ENCODE measurements at regions not wholly inside any gene's neighbourhood (a gene's known extent, or its start where the extent isn't known, plus 50 kb on each side); places are given as distances from the start of the nearest gene placed in this dataset.

DNA sequence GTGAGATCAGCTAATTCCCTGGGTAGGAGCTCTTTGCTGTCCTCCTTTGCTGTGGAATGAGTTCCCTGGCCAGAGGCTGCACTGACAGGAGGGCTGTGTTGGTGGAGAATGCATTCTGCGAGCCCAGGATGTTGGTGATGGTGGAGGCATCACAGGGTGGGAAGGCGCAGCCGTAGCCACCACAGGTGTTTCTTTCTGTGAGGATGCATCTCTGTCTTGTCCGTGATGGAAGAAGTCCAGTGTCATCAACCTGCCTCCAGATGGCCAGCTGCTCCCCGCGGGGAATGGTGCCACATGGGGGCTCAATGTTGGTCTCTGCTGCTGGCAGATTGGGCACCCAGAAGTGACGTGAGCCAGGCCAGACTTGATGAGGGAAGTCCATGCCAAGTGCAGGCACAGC is 972.1 kb downstream of the TBC1D22A start:
- no peaks in the 10 kb centered on the region for H4K20me1 ChIP-seq (ENCODE audit: insufficient read depth)
- H3K27me3 ChIP-seq (ENCODE audit: insufficient read depth, low read length): no peaks in the 10 kb centered on the region
- no peak overlapping the region for H3K4me2 ChIP-seq (ENCODE audit: low read length)
- no peaks in the 10 kb centered on the region for H3K79me2 ChIP-seq (ENCODE audit: insufficient read depth, low read length)
- H3K9ac ChIP-seq (ENCODE audit: low read length): no peak overlapping the region
- TF ChIP-seq ELF1 (IDR thresholded peaks at IDR 0.05; ENCODE audit: borderline replicate concordance, low read depth) (no peak), RAD21 (IDR thresholded peaks at IDR 0.05; ENCODE audit: low read depth) (no peak), TCF7L2 (IDR thresholded peaks at IDR 0.05; ENCODE audit: borderline replicate concordance, extremely low read depth, insufficient read depth, insufficient read length) (no peak), JUND (IDR thresholded peaks at IDR 0.05) (no peak)
- TF ChIP-seq, protein P1, sequence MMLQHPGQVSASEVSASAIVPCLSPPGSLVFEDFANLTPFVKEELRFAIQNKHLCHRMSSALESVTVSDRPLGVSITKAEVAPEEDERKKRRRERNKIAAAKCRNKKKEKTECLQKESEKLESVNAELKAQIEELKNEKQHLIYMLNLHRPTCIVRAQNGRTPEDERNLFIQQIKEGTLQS (IDR thresholded peaks at IDR 0.05): no peak
- H3K4me1 ChIP-seq (ENCODE audit: control insufficient read depth in 1 of 2, insufficient read depth in 2 of 2, low read length in 2 of 2): peaks cover 13 to 19% of the 10 kb centered on the region in 2 experiments
- ChIA-PET POLR2A (no interaction called here), RAD21 (ENCODE audit: low non-redundant PET in 1 of 2, low total read pairs in 2 of 2, uncharacterized antibody in 2 of 2, unreplicated experiment in 2 of 2) (no interaction called here), CTCF (no interaction called here)
- H3K27ac ChIP-seq (ENCODE audit: low read depth, low read length): no peak overlapping the region
- peaks cover 2 to 4% of the 10 kb centered on the region in 2 experiments; a peak in 1 of 4 replicates for H3K9me3 ChIP-seq (ENCODE audit: control insufficient read depth in 1 of 2, insufficient read depth in 1 of 2, low read depth in 1 of 2, low read length in 2 of 2)
- no peak overlapping the region for H2AFZ ChIP-seq (ENCODE audit: low read depth, low read length, poor library complexity, severe bottlenecking)
- H3K4me3 ChIP-seq (replicated peaks in 1 of 2; ENCODE audit: low read depth in 1 of 2, low read length in 2 of 2): no peak overlapping the region
- no TSS peak for BruUV-seq (replicated peaks)
- H3K9me2 ChIP-seq (ENCODE audit: insufficient read depth): no peaks in the 10 kb centered on the region
- no peaks in the 10 kb centered on the region; a peak in 2 of 4 replicates for H3K36me3 ChIP-seq (ENCODE audit: control insufficient read depth in 1 of 2, insufficient read depth in 2 of 2, low read length in 2 of 2)
- DNase-seq (ENCODE audit: low read depth, low spot score): no peak
- ATAC-seq: no peak
- intact Hi-C loops (cut with micrococcal nuclease): no loop called here

DNA sequence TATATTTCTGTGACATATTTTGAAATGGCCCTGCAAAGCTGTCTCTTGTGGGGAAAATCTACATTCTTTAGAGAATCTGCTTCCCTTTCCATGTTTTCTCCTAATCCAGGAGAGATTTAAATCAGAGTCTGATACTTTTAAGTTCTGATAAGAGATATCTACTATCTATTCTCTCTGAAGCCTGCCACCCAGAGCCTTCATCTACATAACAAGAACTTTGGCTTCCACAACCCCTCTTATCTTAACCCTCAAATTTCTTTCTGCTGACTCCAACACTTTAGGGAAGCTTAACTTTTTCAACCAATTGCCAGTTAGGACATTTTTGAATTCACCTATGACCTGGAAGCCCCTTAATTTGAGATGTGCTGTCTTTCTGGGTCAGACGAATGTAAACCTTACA is 965.2 kb downstream of the TBC1D22A start:
- intact Hi-C loops (cut with micrococcal nuclease): no loop called here
- no peak overlapping the region for H3K27ac ChIP-seq (ENCODE audit: low read depth, low read length)
- ChIA-PET CTCF (no interaction called here), RAD21 (ENCODE audit: low non-redundant PET in 1 of 2, low total read pairs in 2 of 2, uncharacterized antibody in 2 of 2, unreplicated experiment in 2 of 2) (no interaction called here), POLR2A (no interaction called here)
- no peak overlapping the region for H2AFZ ChIP-seq (ENCODE audit: low read depth, low read length, poor library complexity, severe bottlenecking)
- no peaks in the 10 kb centered on the region for H3K9me2 ChIP-seq (ENCODE audit: insufficient read depth)
- ATAC-seq (no peak), DNase-seq (ENCODE audit: low read depth, low spot score) (no peak)
- H3K4me2 ChIP-seq (ENCODE audit: low read length): no peak overlapping the region
- TF ChIP-seq ZFX (IDR thresholded peaks at IDR 0.05): no peak
- no peak for TF ChIP-seq CEBPB (IDR thresholded peaks at IDR 0.05; ENCODE audit: low read depth)
- TF ChIP-seq CBX3 (IDR thresholded peaks at IDR 0.05; ENCODE audit: low read depth): no peak
- TF ChIP-seq, protein P2, sequence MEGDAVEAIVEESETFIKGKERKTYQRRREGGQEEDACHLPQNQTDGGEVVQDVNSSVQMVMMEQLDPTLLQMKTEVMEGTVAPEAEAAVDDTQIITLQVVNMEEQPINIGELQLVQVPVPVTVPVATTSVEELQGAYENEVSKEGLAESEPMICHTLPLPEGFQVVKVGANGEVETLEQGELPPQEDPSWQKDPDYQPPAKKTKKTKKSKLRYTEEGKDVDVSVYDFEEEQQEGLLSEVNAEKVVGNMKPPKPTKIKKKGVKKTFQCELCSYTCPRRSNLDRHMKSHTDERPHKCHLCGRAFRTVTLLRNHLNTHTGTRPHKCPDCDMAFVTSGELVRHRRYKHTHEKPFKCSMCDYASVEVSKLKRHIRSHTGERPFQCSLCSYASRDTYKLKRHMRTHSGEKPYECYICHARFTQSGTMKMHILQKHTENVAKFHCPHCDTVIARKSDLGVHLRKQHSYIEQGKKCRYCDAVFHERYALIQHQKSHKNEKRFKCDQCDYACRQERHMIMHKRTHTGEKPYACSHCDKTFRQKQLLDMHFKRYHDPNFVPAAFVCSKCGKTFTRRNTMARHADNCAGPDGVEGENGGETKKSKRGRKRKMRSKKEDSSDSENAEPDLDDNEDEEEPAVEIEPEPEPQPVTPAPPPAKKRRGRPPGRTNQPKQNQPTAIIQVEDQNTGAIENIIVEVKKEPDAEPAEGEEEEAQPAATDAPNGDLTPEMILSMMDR (IDR thresholded peaks at IDR 0.05 in 2 of 3, conservative IDR thresholded peaks at IDR 0.05 in 1 of 3; ENCODE audit: borderline replicate concordance in 1 of 3, insufficient read depth in 1 of 3, low read depth in 2 of 3, low read length in 2 of 3): no peak
- no peak for TF ChIP-seq POLR2A (IDR thresholded peaks at IDR 0.05; ENCODE audit: borderline replicate concordance, extremely low read depth, insufficient read depth, insufficient read length)
- TF ChIP-seq, protein P3, sequence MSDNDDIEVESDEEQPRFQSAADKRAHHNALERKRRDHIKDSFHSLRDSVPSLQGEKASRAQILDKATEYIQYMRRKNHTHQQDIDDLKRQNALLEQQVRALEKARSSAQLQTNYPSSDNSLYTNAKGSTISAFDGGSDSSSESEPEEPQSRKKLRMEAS (IDR thresholded peaks at IDR 0.05): no peak
- TF ChIP-seq RAD21 (IDR thresholded peaks at IDR 0.05; ENCODE audit: low read depth): no peak
- TF ChIP-seq EGR1 (IDR thresholded peaks at IDR 0.05; ENCODE audit: low read depth): no peak
- no peak for TF ChIP-seq SP1 (IDR thresholded peaks at IDR 0.05; ENCODE audit: low read depth)
- no peak for TF ChIP-seq TCF7L2 (IDR thresholded peaks at IDR 0.05; ENCODE audit: borderline replicate concordance, extremely low read depth, insufficient read depth, insufficient read length)
- no peak for TF ChIP-seq ELF1 (IDR thresholded peaks at IDR 0.05; ENCODE audit: borderline replicate concordance, low read depth)
- TF ChIP-seq POLR2AphosphoS5 (IDR thresholded peaks at IDR 0.05; ENCODE audit: low read depth, low read length): no peak
- TF ChIP-seq, protein P1 (IDR thresholded peaks at IDR 0.05): no peak
- no peak for TF ChIP-seq JUND (IDR thresholded peaks at IDR 0.05)
- no peak for TF ChIP-seq EZH2 (IDR thresholded peaks at IDR 0.05)
- TF ChIP-seq ZNF274 (IDR thresholded peaks at IDR 0.05; ENCODE audit: low read depth, low read length): no peak
- TF ChIP-seq EZH2phosphoT487 (IDR thresholded peaks at IDR 0.05; ENCODE audit: borderline replicate concordance): no peak
- TF ChIP-seq YY1 (IDR thresholded peaks at IDR 0.05; ENCODE audit: extremely low read depth, insufficient replicate concordance, low read depth, low read length): no peak
- no peak for TF ChIP-seq FOSL1 (IDR thresholded peaks at IDR 0.05; ENCODE audit: low read depth)
- no peak for TF ChIP-seq SRF (IDR thresholded peaks at IDR 0.05; ENCODE audit: low read depth)
- no peaks in the 10 kb centered on the region for H4K20me1 ChIP-seq (ENCODE audit: insufficient read depth)
- no peak overlapping the region for H3K9ac ChIP-seq (ENCODE audit: low read length)
- no peaks in the 10 kb centered on the region for H3K27me3 ChIP-seq (ENCODE audit: insufficient read depth, low read length)
- no peaks in the 10 kb centered on the region; a peak in 3 of 4 replicates for H3K36me3 ChIP-seq (ENCODE audit: control insufficient read depth in 1 of 2, insufficient read depth in 2 of 2, low read length in 2 of 2)
- BruUV-seq (replicated peaks): no TSS peak
- H3K9me3 ChIP-seq (ENCODE audit: control insufficient read depth in 1 of 2, insufficient read depth in 1 of 2, low read depth in 1 of 2, low read length in 2 of 2): 0 out of 4 replicates have a peak, but pooled peaks cover 0 to 7% of the 10 kb centered on the region in 2 experiments
- no peaks in the 10 kb centered on the region for H3K79me2 ChIP-seq (ENCODE audit: insufficient read depth, low read length)
- H3K4me1 ChIP-seq (ENCODE audit: control insufficient read depth in 1 of 2, insufficient read depth in 2 of 2, low read length in 2 of 2): no peaks in the 10 kb centered on the region
- H3K4me3 ChIP-seq (replicated peaks in 1 of 2; ENCODE audit: low read depth in 1 of 2, low read length in 2 of 2): no peak overlapping the region
